HG03432 (cell line): ENCODE measurements at regions not wholly inside any gene's neighbourhood (a gene's known extent, or its start where the extent isn't known, plus 50 kb on each side); places are given as distances from the start of the nearest gene placed in this dataset.
"Not testable (repeated sequence)": the region's sequence is repeated elsewhere in the genome, so short reads cannot be mapped to it uniquely, and the experiment has no call there.

Experiments
- ATAC-seq: cut with Tn5 transposase; IDR thresholded peaks from one replicate; pipeline ENCODE4 v1.9.1; 2021; ENCODE audit warnings: mild to moderate bottlenecking, moderate library complexity; ENCODE audit not compliant: unreplicated experiment

- no peak for ATAC-seq
Measured at GRCh38 chr9:129439242-129439641, 181.7 kb downstream of the C9orf50 start.

- ATAC-seq, result no peak
Measured at GRCh38 chr9:129437626-129438323, 183.1 kb downstream of the C9orf50 start.

- ATAC-seq, result no peak
Measured at GRCh38 chr9:129436751-129437625, 183.9 kb downstream of the C9orf50 start.

- no peak for ATAC-seq
Measured at GRCh38 chr9:129435988-129436717, 184.7 kb downstream of the C9orf50 start.

GRCh38 chr9:129435291-129435690, 185.6 kb downstream of the C9orf50 start:
- no peak for ATAC-seq

GRCh38 chr9:129434187-129434586, 186.7 kb downstream of the C9orf50 start:
- no peak for ATAC-seq

- ATAC-seq, result no peak
Measured at GRCh38 chr9:129432297-129433154, 188.4 kb downstream of the C9orf50 start.

- ATAC-seq, result no peak
Measured at GRCh38 chr9:129430940-129431643, 189.8 kb downstream of the C9orf50 start.

- no peak for ATAC-seq
Measured at GRCh38 chr9:129428864-129429577, 191.9 kb downstream of the C9orf50 start.

GRCh38 chr9:129427149-129427548, 193.8 kb downstream of the C9orf50 start:
- no peak for ATAC-seq

GRCh38 chr9:129423755-129424154, 197.1 kb downstream of the C9orf50 start:
- ATAC-seq, result not testable (repeated sequence)

GRCh38 chr9:129423216-129423615, 197.7 kb downstream of the C9orf50 start:
- ATAC-seq, result no peak

GRCh38 chr9:129422843-129423192, 198.1 kb downstream of the C9orf50 start:
- no peak for ATAC-seq

- ATAC-seq, result no peak
Measured at GRCh38 chr9:129422032-129422842, 198.7 kb downstream of the C9orf50 start.

- ATAC-seq, result no peak
Measured at GRCh38 chr9:129421371-129421770, 199.5 kb downstream of the C9orf50 start.

GRCh38 chr9:129420721-129421120, 200.2 kb downstream of the C9orf50 start:
- ATAC-seq, result no peak

- no peak for ATAC-seq
Measured at GRCh38 chr9:129419382-129419899, 201.5 kb downstream of the C9orf50 start.

GRCh38 chr9:129418451-129418850, 202.4 kb downstream of the C9orf50 start:
- no peak for ATAC-seq
